ENCODE measurements at regions not wholly inside any gene's neighbourhood (a gene's known extent, or its start where the extent isn't known, plus 50 kb on each side); places are given as distances from the start of the nearest gene placed in this dataset.

GRCh38 chr16:60302676-60303075 is 1568.6 kb upstream of the GOT2 start:
- TF ChIP-seq CTCF (IDR thresholded peaks at IDR 0.05; ENCODE audit: insufficient read depth, low read length, severe bottlenecking): no peak
- Histone ChIP-seq H3K27me3 (ENCODE audit: control insufficient read depth, insufficient read depth, low read length) (no peaks in the 10 kb centered on the region), H3K36me3 (ENCODE audit: control insufficient read depth, insufficient read depth, low read length) (no peaks in the 10 kb centered on the region), H3K4me3 (ENCODE audit: low read depth, low read length) (no peak overlapping the region)
- FAIRE-seq: no peak
- no peak for DNase-seq (ENCODE audit: low read depth)

GRCh38 chr16:60302261-60302660 is 1568.1 kb upstream of the GOT2 start:
- no peak for DNase-seq (ENCODE audit: low read depth)
- no peaks in the 10 kb centered on the region for H3K27me3 ChIP-seq (ENCODE audit: control insufficient read depth, insufficient read depth, low read length)
- FAIRE-seq: no peak
- no peak overlapping the region for H3K4me3 ChIP-seq (ENCODE audit: low read depth, low read length)
- no peak for TF ChIP-seq CTCF (IDR thresholded peaks at IDR 0.05; ENCODE audit: insufficient read depth, low read length, severe bottlenecking)
- H3K36me3 ChIP-seq (ENCODE audit: control insufficient read depth, insufficient read depth, low read length): no peaks in the 10 kb centered on the region

GRCh38 chr16:60299241-60299776 is 1565.2 kb upstream of the GOT2 start:
- DNase-seq (ENCODE audit: low read depth) (no peak), FAIRE-seq (no peak)
- no peaks in the 10 kb centered on the region for H3K27me3 ChIP-seq (ENCODE audit: control insufficient read depth, insufficient read depth, low read length)
- TF ChIP-seq CTCF (IDR thresholded peaks at IDR 0.05; ENCODE audit: insufficient read depth, low read length, severe bottlenecking): no peak
- H3K36me3 ChIP-seq (ENCODE audit: control insufficient read depth, insufficient read depth, low read length): no peaks in the 10 kb centered on the region
- H3K4me3 ChIP-seq (ENCODE audit: low read depth, low read length): no peak overlapping the region

- FAIRE-seq: no peak
- peak; percentile 39 for DNase-seq (ENCODE audit: low read depth)
- no peak for TF ChIP-seq CTCF (IDR thresholded peaks at IDR 0.05; ENCODE audit: insufficient read depth, low read length, severe bottlenecking)
- Histone ChIP-seq H3K36me3 (ENCODE audit: control insufficient read depth, insufficient read depth, low read length) (no peaks in the 10 kb centered on the region), H3K27me3 (ENCODE audit: control insufficient read depth, insufficient read depth, low read length) (no peaks in the 10 kb centered on the region), H3K4me3 (ENCODE audit: low read depth, low read length) (no peak overlapping the region)
Observed at GRCh38 chr16:60295451-60295850, 1561.3 kb upstream of the GOT2 start.

- Histone ChIP-seq H3K4me3 (ENCODE audit: low read depth, low read length) (no peak overlapping the region), H3K27me3 (ENCODE audit: control insufficient read depth, insufficient read depth, low read length) (no peaks in the 10 kb centered on the region), H3K36me3 (ENCODE audit: control insufficient read depth, insufficient read depth, low read length) (no peaks in the 10 kb centered on the region)
- DNase-seq (ENCODE audit: low read depth) (no peak), FAIRE-seq (no peak)
- TF ChIP-seq CTCF (IDR thresholded peaks at IDR 0.05; ENCODE audit: insufficient read depth, low read length, severe bottlenecking): no peak
Observed at GRCh38 chr16:60285794-60286193, 1551.7 kb upstream of the GOT2 start.

- H3K4me3 ChIP-seq (ENCODE audit: low read depth, low read length): no peak overlapping the region
- FAIRE-seq (no peak), DNase-seq (ENCODE audit: low read depth) (no peak)
- H3K27me3 ChIP-seq (ENCODE audit: control insufficient read depth, insufficient read depth, low read length): no peaks in the 10 kb centered on the region
- H3K36me3 ChIP-seq (ENCODE audit: control insufficient read depth, insufficient read depth, low read length): no peaks in the 10 kb centered on the region
- no peak for TF ChIP-seq CTCF (IDR thresholded peaks at IDR 0.05; ENCODE audit: insufficient read depth, low read length, severe bottlenecking)
Observed at GRCh38 chr16:60279061-60279665, 1545.0 kb upstream of the GOT2 start.

All from bronchial epithelial cell (primary cell).